GM12878 (cell line): ENCODE measurements at regions not wholly inside any gene's neighbourhood (a gene's known extent, or its start where the extent isn't known, plus 50 kb on each side); places are given as distances from the start of the nearest gene placed in this dataset.

Experiments
- ATAC-seq: fragments of 200-7000 bp; cut with Tn5 transposase; 3 replicates; pipeline ENCODE4 v1.9.1; 2020; ENCODE audit warnings: mild to moderate bottlenecking, moderate library complexity
- BruUV-seq: library from RNA; stranded (reverse); fragments of 400-500 nt; replicated peaks from 2 replicates; lab custom pipeline; 2021; lab: Mats Ljungman, UMichigan
- CTCF ChIA-PET: fragments of 300-600 bp; sonication (Branson Sonifier 250); formaldehyde crosslinking; extraction: SDS; loops from one replicate; lab custom pipeline; 2021; ENCODE audit warnings: inconsistent platforms; lab: Yijun Ruan, JAX
- POLR2A ChIA-PET: fragments of 350-600 bp; formaldehyde crosslinking; extraction: SDS; loops from one replicate; lab custom pipeline; 2021; ENCODE audit warnings: inconsistent platforms; lab: Charles Lee
- RAD21 ChIA-PET: fragments of 300-600 bp; sonication (Branson Sonifier 250); formaldehyde crosslinking; loops from one replicate; lab custom pipeline; 2023; ENCODE audit warnings: antibody characterized with exemption; ENCODE audit not compliant: unreplicated experiment; lab: Charles Lee
- SMC1A ChIA-PET: fragments of 300-600 bp; sonication (Branson Sonifier 250); formaldehyde crosslinking; loops from one replicate; lab custom pipeline; 2023; ENCODE audit not compliant: unreplicated experiment, uncharacterized antibody; lab: Charles Lee
- DNase-seq: peaks from one replicate; pipeline ENCODE4 v3.0.0-alpha.2; 2011; ENCODE audit warnings: low read depth, low spot score
- FAIRE-seq: peaks from 3 replicates; lab custom pipeline; 2011; peaks lifted over from hg19 to GRCh38; lab: Jason Lieb, UNC
- H2AFZ ChIP-seq: 2 replicates; pipeline ENCODE4 v1.6.0; 2011; ENCODE audit warnings: low read depth, low read length, control low read depth; ENCODE audit not compliant: control insufficient read depth
- H3K27ac ChIP-seq: 2 replicates; pipeline ENCODE4 v1.5.1; 2011; ENCODE audit warnings: control low read depth; ENCODE audit not compliant: control insufficient read depth, insufficient read depth
- H3K27me3 ChIP-seq, 2 experiments: replicated peaks in 1 of 2; 2 replicates each; pipeline versions ENCODE4 v1.6.0 to v1.6.1; 2011; ENCODE audit warnings: low read length in 1 of 2; ENCODE audit not compliant: control insufficient read depth in 2 of 2, insufficient read depth in 2 of 2
- H3K36me3 ChIP-seq, 2 experiments: 2 replicates each; pipeline ENCODE4 v1.5.1; 2011; ENCODE audit warnings: low read length in 1 of 2; ENCODE audit not compliant: control insufficient read depth in 2 of 2, insufficient read depth in 2 of 2
- H3K4me1 ChIP-seq: 2 replicates; pipeline ENCODE4 v1.6.1; 2011; ENCODE audit warnings: mild to moderate bottlenecking, low read length, moderate library complexity, mixed read lengths; ENCODE audit not compliant: control insufficient read depth, insufficient read depth
- H3K4me2 ChIP-seq: 2 replicates; pipeline ENCODE4 v1.6.0; 2011; ENCODE audit warnings: control low read depth; ENCODE audit not compliant: control insufficient read depth, insufficient read depth
- H3K4me3 ChIP-seq: fragments of 200-600 bp; sonication (generic); 2 replicates; pipeline ENCODE4 v1.5.1; 2016
- H3K79me2 ChIP-seq: 2 replicates; pipeline ENCODE4 v1.6.0; 2011; ENCODE audit warnings: low read length; ENCODE audit not compliant: control insufficient read depth, insufficient read depth
- H3K9ac ChIP-seq: 2 replicates; pipeline ENCODE4 v1.8.0; 2011; ENCODE audit warnings: low read length, control low read depth, mixed read lengths; ENCODE audit not compliant: control insufficient read depth, insufficient read depth
- H3K9me3 ChIP-seq: replicated peaks from 3 replicates; pipeline ENCODE4 v1.5.1; 2011; ENCODE audit warnings: mild to moderate bottlenecking, low read length; ENCODE audit not compliant: control insufficient read depth, insufficient read depth
- H4K20me1 ChIP-seq: 2 replicates; pipeline ENCODE4 v1.6.0; 2011; ENCODE audit not compliant: control insufficient read depth, insufficient read depth
- ASH2L ChIP-seq: fragments of 300-600, 200-600 bp; sonication (generic); IDR thresholded peaks from 2 replicates; pipeline ENCODE4 v1.6.1; 2017; ENCODE audit warnings: low read depth, mild to moderate bottlenecking, borderline replicate concordance
- ATF7 ChIP-seq: fragments of 450-650 bp; IDR thresholded peaks from 2 replicates; pipeline ENCODE4 v1.6.1; 2016; ENCODE audit warnings: low read depth, mild to moderate bottlenecking
- BCL11A ChIP-seq: IDR thresholded peaks from 2 replicates; pipeline ENCODE4 v1.6.1; 2011; ENCODE audit warnings: low read depth, low read length
- CHD2 ChIP-seq: IDR thresholded peaks from 2 replicates; pipeline ENCODE4 v1.6.1; 2011; ENCODE audit warnings: low read depth, low read length, improper control_type of control experiment, borderline replicate concordance
- CHD4 ChIP-seq: fragments of 200-600 bp; sonication (generic); IDR thresholded peaks from 2 replicates; pipeline ENCODE4 v1.6.1; 2016; ENCODE audit warnings: mild to moderate bottlenecking
- ELK1 ChIP-seq: IDR thresholded peaks from 2 replicates; pipeline ENCODE4 v1.6.1; 2012; ENCODE audit warnings: low read depth, low read length, improper control_type of control experiment
- HDAC6 ChIP-seq: fragments of 200-600 bp; sonication (generic); IDR thresholded peaks from one replicate; pipeline ENCODE4 v1.8.0; 2017; ENCODE audit warnings: antibody characterized with exemption; ENCODE audit not compliant: unreplicated experiment
- KLF5 ChIP-seq: fragments of 450-650 bp; IDR thresholded peaks from 2 replicates; pipeline ENCODE4 v1.6.1; 2014; ENCODE audit warnings: mild to moderate bottlenecking; ENCODE audit not compliant: partially characterized antibody
- NRF1 ChIP-seq: conservative IDR thresholded peaks from 2 replicates; pipeline ENCODE4 v1.6.1; 2011; ENCODE audit warnings: mild to moderate bottlenecking, low read depth, low read length, improper control_type of control experiment
- SIN3A ChIP-seq: IDR thresholded peaks from 2 replicates; pipeline ENCODE4 v1.6.1; 2012; ENCODE audit warnings: low read depth, low read length, improper control_type of control experiment
- SMARCA5 ChIP-seq: fragments of 450-650 bp; IDR thresholded peaks from 2 replicates; pipeline ENCODE4 v1.6.1; 2017; ENCODE audit warnings: mild to moderate bottlenecking
- SPI1 ChIP-seq: IDR thresholded peaks from 2 replicates; pipeline ENCODE4 v1.6.1; 2011; ENCODE audit warnings: low read depth, mild to moderate bottlenecking, low read length, moderate library complexity, borderline replicate concordance; ENCODE audit not compliant: insufficient read depth
- TCF7 ChIP-seq: IDR thresholded peaks from 2 replicates; pipeline ENCODE4 v1.6.1; 2014; ENCODE audit warnings: antibody characterized with exemption, borderline replicate concordance
- ZNF207 ChIP-seq: fragments of 450-650 bp; IDR thresholded peaks from 2 replicates; pipeline ENCODE4 v1.6.1; 2014; ENCODE audit warnings: antibody characterized with exemption, mild to moderate bottlenecking, borderline replicate concordance
- ZSCAN29 ChIP-seq: fragments of 450-650 bp; IDR thresholded peaks from 2 replicates; pipeline ENCODE4 v1.6.1; 2017; ENCODE audit warnings: mild to moderate bottlenecking, moderate library complexity
- whole genome bisulfite sequencing: methylation state at CpG from one replicate; pipeline ENCODE4 v1.1.6; 2016; ENCODE audit warnings: low lambda C conversion rate; ENCODE audit not compliant: insufficient replicate concordance, insufficient coverage; ENCODE audit errors: missing lambda C conversion rate; 5-methylcytosine and 5-hydroxymethylcytosine counted together
- in situ Hi-C: fragments of 300-500 bp; cut with MboI; formaldehyde crosslinking; loops from 9 replicates; pipeline ENCODE4 v1.14.3; 2018; ENCODE audit warnings: mixed read lengths
- intact Hi-C: fragments of 100-400 bp; cut with micrococcal nuclease; formaldehyde crosslinking; loops from one replicate; pipeline ENCODE4 v1.14.2; 2022; ENCODE audit not compliant: unreplicated experiment
- TF ChIP-seq, protein P1 (sequence below), 3 experiments: IDR thresholded peaks in 2 of 3; conservative IDR thresholded peaks in 1 of 3; 2 replicates each; pipeline ENCODE4 v1.5.1; 2011; ENCODE audit warnings: low read depth in 3 of 3, low read length in 3 of 3, mild to moderate bottlenecking in 3 of 3, control low read depth in 2 of 3, moderate library complexity in 2 of 3, inconsistent platforms in 1 of 3, mixed read lengths in 1 of 3; ENCODE audit not compliant: control insufficient read depth in 2 of 3, insufficient read depth in 1 of 3; ENCODE audit errors: extremely low read depth in 1 of 3

- intact Hi-C loops (no loop called here), in situ Hi-C loops (no loop called here)
- no TSS peak for BruUV-seq
- FAIRE-seq (no peak), DNase-seq (no peak), ATAC-seq (no peak)
- Histone ChIP-seq H3K79me2 (no peaks in the 10 kb centered on the region), H3K36me3 (no peaks in the 10 kb centered on the region), H3K27ac (no peak overlapping the region), H3K27me3 (no peaks in the 10 kb centered on the region; a peak in 1 of 4 replicates), H3K9me3 (no peaks in the 10 kb centered on the region), H3K4me1 (no peaks in the 10 kb centered on the region), H3K4me3 (no peak overlapping the region), H2AFZ (no peak overlapping the region), H3K4me2 (no peak overlapping the region), H4K20me1 (no peaks in the 10 kb centered on the region), H3K9ac (no peak overlapping the region)
- WGBS: 29% methylated on average over 8 of the region's 8 CpGs
- ChIA-PET CTCF (no interaction called here), POLR2A (no interaction called here), SMC1A (no interaction called here), RAD21 (no interaction called here)
- TF ChIP-seq ATF7 (no peak), ZSCAN29 (no peak), SPI1 (no peak), BCL11A (no peak), SIN3A (no peak), NRF1 (no peak), HDAC6 (no peak), SMARCA5 (no peak), CHD2 (no peak), CHD4 (no peak), ASH2L (no peak), TCF7 (no peak), ZNF207 (no peak), ELK1 (no peak), KLF5 (no peak)
- TF ChIP-seq, protein P1, sequence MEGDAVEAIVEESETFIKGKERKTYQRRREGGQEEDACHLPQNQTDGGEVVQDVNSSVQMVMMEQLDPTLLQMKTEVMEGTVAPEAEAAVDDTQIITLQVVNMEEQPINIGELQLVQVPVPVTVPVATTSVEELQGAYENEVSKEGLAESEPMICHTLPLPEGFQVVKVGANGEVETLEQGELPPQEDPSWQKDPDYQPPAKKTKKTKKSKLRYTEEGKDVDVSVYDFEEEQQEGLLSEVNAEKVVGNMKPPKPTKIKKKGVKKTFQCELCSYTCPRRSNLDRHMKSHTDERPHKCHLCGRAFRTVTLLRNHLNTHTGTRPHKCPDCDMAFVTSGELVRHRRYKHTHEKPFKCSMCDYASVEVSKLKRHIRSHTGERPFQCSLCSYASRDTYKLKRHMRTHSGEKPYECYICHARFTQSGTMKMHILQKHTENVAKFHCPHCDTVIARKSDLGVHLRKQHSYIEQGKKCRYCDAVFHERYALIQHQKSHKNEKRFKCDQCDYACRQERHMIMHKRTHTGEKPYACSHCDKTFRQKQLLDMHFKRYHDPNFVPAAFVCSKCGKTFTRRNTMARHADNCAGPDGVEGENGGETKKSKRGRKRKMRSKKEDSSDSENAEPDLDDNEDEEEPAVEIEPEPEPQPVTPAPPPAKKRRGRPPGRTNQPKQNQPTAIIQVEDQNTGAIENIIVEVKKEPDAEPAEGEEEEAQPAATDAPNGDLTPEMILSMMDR (IDR thresholded peaks at IDR 0.05 in 2 of 3, conservative IDR thresholded peaks at IDR 0.05 in 1 of 3; ENCODE audit: control insufficient read depth in 2 of 3, extremely low read depth in 1 of 3, insufficient read depth in 1 of 3, low read depth in 3 of 3, low read length in 3 of 3): no peak
Measured at GRCh38 chr18:24611075-24611474, 150.6 kb downstream of the HRH4 start.
